Amygdala (tissue), 56 donors: ENCODE measurements at regions not wholly inside any gene's neighbourhood (a gene's known extent, or its start where the extent isn't known, plus 50 kb on each side); places are given as distances from the start of the nearest gene placed in this dataset.
"Not testable (repeated sequence)": the region's sequence is repeated elsewhere in the genome, so short reads cannot be mapped to it uniquely, and the experiment has no call there.

Experiments
- DNase-seq, 56 donors: peaks; one replicate each; lab custom pipeline; 2025; lab: John Stamatoyannopoulos, UW

- DNase-seq = no peak
Measured at GRCh38 chr4:101421386-101421785, 74.1 kb upstream of the PPP3CA start.

DNA sequence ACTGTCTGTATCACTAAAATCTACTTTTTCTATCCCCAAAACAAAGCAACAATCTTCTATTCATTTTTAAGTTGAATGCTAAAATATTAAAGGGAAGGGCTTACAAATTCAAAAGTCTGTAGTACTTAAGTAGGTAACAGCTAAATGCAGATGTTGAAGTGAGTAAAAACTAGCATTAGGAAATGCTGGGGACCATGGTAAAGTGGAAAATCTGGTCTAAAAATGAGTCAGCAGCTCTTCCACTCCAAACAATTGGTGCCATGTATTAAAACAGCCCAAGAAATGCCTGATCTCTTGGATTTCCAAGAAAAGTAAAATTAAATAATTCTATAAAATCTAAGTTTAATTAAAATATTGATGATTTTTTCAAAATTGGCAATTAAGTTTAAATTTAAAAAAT, 73.3 kb upstream of the PPP3CA start:
- no peak for DNase-seq

DNA sequence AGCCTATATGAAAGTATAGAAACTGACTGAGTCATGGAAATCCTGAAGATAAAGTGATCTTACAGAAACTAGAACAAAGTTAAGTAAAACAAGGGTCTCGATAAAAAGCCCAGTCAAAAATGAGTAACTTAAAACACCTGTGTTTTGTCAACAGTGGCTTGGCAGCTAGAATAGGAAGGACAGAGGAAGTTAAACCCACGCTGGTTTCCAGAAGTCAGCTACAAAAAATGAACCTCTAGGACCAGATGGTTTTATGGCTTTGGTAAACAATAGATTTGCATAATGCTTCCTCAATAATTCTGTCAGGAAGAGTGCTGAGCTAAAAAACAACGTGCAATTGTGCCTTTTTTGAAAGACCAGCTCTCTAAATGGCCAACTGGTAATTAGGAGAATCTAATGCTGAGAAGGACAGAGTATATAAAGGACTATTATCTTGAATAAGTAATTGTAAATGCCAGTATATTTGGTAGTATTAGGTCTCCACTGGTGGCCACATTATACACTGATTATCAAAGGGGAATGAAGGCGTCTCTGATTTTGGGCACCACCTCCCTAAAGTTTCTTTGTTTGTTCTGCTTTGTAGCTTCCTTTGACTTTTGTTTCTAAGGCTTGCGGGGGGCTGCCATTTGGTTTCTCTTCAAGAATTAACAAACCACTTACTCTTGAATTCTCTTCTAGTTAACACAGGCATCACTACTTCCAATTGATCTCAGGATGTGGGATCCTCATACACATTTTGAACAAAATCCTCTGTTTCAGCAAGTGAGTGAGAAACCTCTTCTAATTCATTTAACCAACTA, 72.2 kb upstream of the PPP3CA start:
- no peak for DNase-seq

DNA sequence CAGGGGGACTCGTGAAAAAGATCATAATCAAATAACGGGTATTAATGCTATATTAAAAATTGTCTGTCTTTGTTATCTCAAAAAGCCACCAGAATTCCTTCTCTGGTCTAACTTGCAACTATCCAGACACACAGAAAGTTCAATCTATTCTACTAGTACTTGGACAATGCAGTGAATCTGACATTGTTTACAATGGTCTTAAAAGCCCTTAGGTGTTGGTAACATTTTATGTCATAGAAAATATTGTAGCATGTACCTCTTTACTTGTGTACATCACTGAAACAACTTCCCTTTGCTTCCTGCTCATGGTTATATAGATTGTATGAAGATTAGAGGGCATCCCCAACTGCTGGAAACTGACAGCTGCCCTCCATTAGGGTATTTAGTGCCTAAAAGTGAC, 71.1 kb upstream of the PPP3CA start:
- DNase-seq = no peak

DNA sequence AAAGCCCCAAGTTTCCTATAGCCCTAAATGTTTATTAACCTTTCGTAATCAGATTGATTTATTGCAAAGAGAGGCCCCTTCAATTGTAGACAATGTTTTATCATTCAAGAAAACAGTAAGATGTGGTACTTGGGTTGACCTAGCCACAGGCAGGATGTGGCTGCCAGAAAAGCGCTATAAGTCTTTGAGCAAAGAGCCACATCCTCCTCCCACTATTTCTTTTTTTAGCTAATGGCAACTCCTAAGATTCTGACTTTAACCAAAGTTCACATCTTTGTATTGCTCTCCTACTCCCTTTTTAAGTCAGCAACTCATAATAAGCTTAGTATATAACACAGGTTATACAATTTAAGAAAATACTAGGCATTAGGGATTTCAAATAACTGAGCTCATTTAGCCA, 70.7 kb upstream of the PPP3CA start:
- DNase-seq = no peak

DNA sequence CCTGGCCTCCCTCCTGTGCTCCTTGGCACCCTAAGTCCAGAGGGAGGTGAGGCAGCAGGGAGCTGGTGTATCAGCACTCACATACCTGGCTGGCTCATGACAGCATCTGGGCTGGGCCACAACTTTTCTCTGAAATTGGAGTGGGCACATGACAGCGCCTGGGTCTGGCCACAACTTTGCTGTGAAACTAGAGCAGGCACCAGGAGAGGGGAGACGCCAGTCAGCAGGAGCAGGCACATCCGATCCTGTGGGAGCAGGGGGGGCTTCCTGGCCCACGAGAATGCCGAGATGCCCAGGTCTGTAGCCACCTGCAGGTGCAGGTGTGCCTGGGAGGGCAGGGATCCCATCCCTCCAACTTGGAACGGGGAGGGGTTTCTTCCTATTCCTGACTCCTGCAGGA, 69.7 kb upstream of the PPP3CA start:
- no peak for DNase-seq

DNA sequence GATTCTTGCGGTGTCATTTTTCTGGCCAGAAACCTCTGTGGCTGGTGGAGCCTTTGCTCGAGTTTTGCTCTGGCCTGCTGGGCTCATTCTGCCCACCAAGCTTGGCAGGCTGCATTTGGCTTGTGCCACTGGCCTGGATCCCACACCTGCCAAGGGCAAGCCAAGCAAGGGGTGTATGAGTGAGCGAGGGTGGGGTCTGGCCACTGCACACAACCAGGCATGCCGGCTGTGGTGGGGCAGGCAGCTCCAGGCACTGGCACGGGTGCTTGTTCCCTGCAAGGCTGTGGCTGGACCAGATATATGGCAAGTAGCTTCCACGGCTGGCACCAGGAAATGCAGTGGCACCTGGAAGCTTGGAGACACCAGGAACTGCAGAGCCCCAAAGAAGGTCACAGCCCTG, 68.6 kb upstream of the PPP3CA start:
- peak in 1 of 56 donors; percentile 0 for DNase-seq

DNA sequence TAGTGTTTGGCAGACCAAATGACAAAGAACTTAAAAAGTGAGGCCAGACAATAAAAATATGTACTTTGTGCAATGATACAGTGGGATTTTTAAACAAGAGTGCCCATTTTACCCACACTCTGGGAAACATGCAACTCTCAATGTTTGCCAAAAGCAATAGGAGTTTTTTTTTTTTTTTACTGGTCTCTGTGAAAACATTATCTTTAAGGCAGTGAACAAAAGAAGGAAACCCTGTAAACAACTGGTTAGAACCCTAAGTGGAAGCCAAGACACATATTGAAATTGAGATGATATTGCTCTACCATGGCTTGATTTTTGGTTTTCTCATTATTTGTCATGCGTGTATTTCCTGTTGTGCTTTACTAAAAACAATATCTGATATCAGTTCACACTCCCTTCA, 67.2 kb upstream of the PPP3CA start:
- DNase-seq = no peak

GRCh38 chr4:101411926-101412325, 64.6 kb upstream of the PPP3CA start:
- DNase-seq = no peak

- DNase-seq = not testable (repeated sequence)
Measured at GRCh38 chr4:101411281-101411910, 64.1 kb upstream of the PPP3CA start.

- no peak for DNase-seq
Measured at GRCh38 chr4:101400096-101400495, 52.8 kb upstream of the PPP3CA start.

DNA sequence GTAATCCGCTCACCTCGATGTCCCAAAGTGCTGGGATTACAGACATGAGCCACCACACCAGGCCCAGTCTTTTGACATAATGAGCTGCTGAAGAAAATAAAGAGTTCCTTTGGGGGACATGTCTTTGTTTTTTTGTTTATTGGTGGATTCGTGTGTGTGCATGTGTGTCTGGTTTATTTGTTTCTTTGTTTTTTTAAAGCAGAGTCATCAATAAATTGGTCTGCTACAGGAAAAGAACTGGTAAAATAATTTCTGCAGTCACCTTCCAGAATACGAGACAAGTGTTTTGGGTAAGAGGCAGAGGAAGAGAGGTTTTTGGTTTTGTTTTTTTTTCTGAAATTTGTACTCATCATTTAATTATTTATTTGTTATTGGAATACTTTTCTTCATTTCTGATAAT, 51.5 kb upstream of the PPP3CA start:
- DNase-seq = no peak
